CD14-positive monocyte (primary cell): ENCODE measurements at regions not wholly inside any gene's neighbourhood (a gene's known extent, or its start where the extent isn't known, plus 50 kb on each side); places are given as distances from the start of the nearest gene placed in this dataset.

ENCODE experiments used
- DNase-seq, 3 donors: peaks; one replicate each; pipeline ENCODE4 v3.0.0-alpha.2; 2011 to 2022
- H2AFZ ChIP-seq: 2 replicates; pipeline ENCODE4 v1.6.0; 2012; ENCODE audit warnings: mild to moderate bottlenecking, low read depth, low read length, inconsistent platforms; ENCODE audit not compliant: insufficient read depth, poor library complexity, severe bottlenecking
- H3K27ac ChIP-seq, 2 donors: 1 replicate in 1 of 2; 2 replicates in 1 of 2; pipeline ENCODE4 v1.5.1; 2012 to 2013; ENCODE audit warnings: low read length in 2 of 2, control low read depth in 1 of 2, inconsistent platforms in 1 of 2, low read depth in 1 of 2, mild to moderate bottlenecking in 1 of 2
- H3K27me3 ChIP-seq, 2 donors: one replicate each; pipeline versions ENCODE4 v1.6.0 to v1.6.1; 2011 to 2013; ENCODE audit warnings: low read length in 2 of 2; ENCODE audit not compliant: control insufficient read depth in 2 of 2, insufficient read depth in 2 of 2
- H3K36me3 ChIP-seq, 2 donors: replicated peaks in 1 of 2; 1 replicate in 1 of 2; 2 replicates in 1 of 2; pipeline versions ENCODE4 v1.5.1 to v1.6.1; 2012 to 2013; ENCODE audit warnings: low read length in 2 of 2, control low read depth in 1 of 2, inconsistent platforms in 1 of 2, mild to moderate bottlenecking in 1 of 2; ENCODE audit not compliant: insufficient read depth in 2 of 2, control insufficient read depth in 1 of 2
- H3K4me1 ChIP-seq, 2 donors: 1 replicate in 1 of 2; 2 replicates in 1 of 2; pipeline versions ENCODE4 v1.5.1 to v1.6.1; 2012 to 2013; ENCODE audit warnings: low read length in 2 of 2, control low read depth in 1 of 2, inconsistent platforms in 1 of 2, mild to moderate bottlenecking in 1 of 2, moderate library complexity in 1 of 2; ENCODE audit not compliant: insufficient read depth in 2 of 2, control insufficient read depth in 1 of 2
- H3K4me2 ChIP-seq: replicated peaks from 2 replicates; pipeline ENCODE3; 2012; ENCODE audit warnings: low read length, moderate library complexity, mild to moderate bottlenecking; ENCODE audit not compliant: poor library complexity, severe bottlenecking; ENCODE audit errors: extremely low read depth
- H3K4me3 ChIP-seq, 3 experiments: fragments of 200-600 bp in 1 of 3; sonication (generic) in 1 of 3; replicated peaks in 1 of 3; 1 replicate in 2 of 3; 2 replicates in 1 of 3; pipeline ENCODE4 v1.5.1; 2011 to 2013; ENCODE audit warnings: low read length in 3 of 3, mild to moderate bottlenecking in 3 of 3, control low read depth in 2 of 3, low read depth in 2 of 3, inconsistent platforms in 1 of 3, moderate library complexity in 1 of 3
- H3K79me2 ChIP-seq: 2 replicates; pipeline ENCODE4 v1.6.0; 2012; ENCODE audit warnings: mild to moderate bottlenecking, control low read depth, inconsistent platforms, low read length, moderate library complexity; ENCODE audit not compliant: insufficient read depth
- H3K9ac ChIP-seq: 2 replicates; pipeline ENCODE4 v1.6.0; 2017; ENCODE audit warnings: low read length, mild to moderate bottlenecking; ENCODE audit not compliant: insufficient read depth, poor library complexity, severe bottlenecking
- H3K9me3 ChIP-seq, 2 donors: replicated peaks in 1 of 2; 1 replicate in 1 of 2; 2 replicates in 1 of 2; pipeline versions ENCODE4 v1.5.1 to v1.6.1; 2012 to 2013; ENCODE audit warnings: low read length in 2 of 2, control low read depth in 1 of 2; ENCODE audit not compliant: control insufficient read depth in 1 of 2, insufficient read depth in 1 of 2
- H4K20me1 ChIP-seq: 2 replicates; pipeline ENCODE4 v1.6.0; 2012; ENCODE audit warnings: mild to moderate bottlenecking, low read length, control low read depth, moderate library complexity; ENCODE audit not compliant: insufficient read depth
- H3K27ac Mint-ChIP-seq, 7 donors: one replicate each; pipeline ENCODE4 v1.8.0; 2020; ENCODE audit warnings: mild to moderate bottlenecking in 7 of 7, mixed read lengths in 7 of 7, moderate library complexity in 6 of 7, inconsistent platforms in 2 of 7
- H3K27me3 Mint-ChIP-seq, 3 donors: one replicate each; pipeline ENCODE4 v1.8.0; 2021 to 2022; ENCODE audit warnings: low read depth in 3 of 3, mild to moderate bottlenecking in 3 of 3, mixed read lengths in 3 of 3, moderate library complexity in 3 of 3, inconsistent platforms in 1 of 3
- H3K36me3 Mint-ChIP-seq, 2 donors: one replicate each; pipeline ENCODE4 v1.8.0; 2020; ENCODE audit warnings: mixed read lengths in 2 of 2, inconsistent platforms in 1 of 2, mild to moderate bottlenecking in 1 of 2
- H3K4me1 Mint-ChIP-seq: one replicate; pipeline ENCODE4 v1.8.0; 2020; ENCODE audit warnings: mild to moderate bottlenecking, mixed read lengths
- H3K4me3 Mint-ChIP-seq, 2 donors: one replicate each; pipeline ENCODE4 v1.8.0; 2020; ENCODE audit warnings: mild to moderate bottlenecking in 2 of 2, mixed read lengths in 2 of 2, moderate library complexity in 1 of 2
- H3K9me3 Mint-ChIP-seq, 7 donors: one replicate each; pipeline ENCODE4 v1.8.0; 2020 to 2022; ENCODE audit warnings: mixed read lengths in 7 of 7, mild to moderate bottlenecking in 6 of 7, moderate library complexity in 6 of 7, inconsistent platforms in 2 of 7
- CTCF ChIP-seq: fragments of 200-600 bp; IDR thresholded peaks from one replicate; pipeline ENCODE4 v1.8.0; 2022; ENCODE audit warnings: antibody characterized with exemption, mild to moderate bottlenecking
- WGBS: methylation state at CpG from one replicate; pipeline ENCODE4 v1.1.5; 2013; ENCODE audit warnings: missing lambda C conversion rate; ENCODE audit not compliant: insufficient coverage; 5-methylcytosine and 5-hydroxymethylcytosine counted together
- intact Hi-C, 2 donors: fragments of 100-400 bp; cut with micrococcal nuclease; formaldehyde crosslinking; loops; one replicate each; pipeline versions ENCODE4 v1.15.0 to v1.15.1; 2023

GRCh38 chr12:16863742-16864141, 257.8 kb upstream of the LMO3 start:
- no peaks in the 10 kb centered on the region for H3K27me3 Mint-ChIP-seq
- no peaks in the 10 kb centered on the region for H3K36me3 Mint-ChIP-seq
- intact Hi-C loops = no loop called here
- Histone ChIP-seq H3K4me2 (no peak overlapping the region), H3K27me3 (no peaks in the 10 kb centered on the region), H3K9ac (no peak overlapping the region), H3K36me3 (no peaks in the 10 kb centered on the region), H4K20me1 (no peaks in the 10 kb centered on the region), H3K27ac (no peak overlapping the region), H3K79me2 (no peaks in the 10 kb centered on the region), H3K4me1 (no peaks in the 10 kb centered on the region), H3K9me3 (peaks cover 0 to 2% of the 10 kb centered on the region in 2 donors), H2AFZ (no peak overlapping the region), H3K4me3 (no peak overlapping the region)
- H3K4me1 Mint-ChIP-seq = no peaks in the 10 kb centered on the region
- TF ChIP-seq CTCF = no peak
- H3K9me3 Mint-ChIP-seq = peaks cover 0 to 4% (median 0%) of the 10 kb centered on the region in 7 donors
- no peak overlapping the region for H3K4me3 Mint-ChIP-seq
- no peak overlapping the region for H3K27ac Mint-ChIP-seq
- no peak for DNase-seq

- no peaks in the 10 kb centered on the region for H3K4me1 ChIP-seq
- Mint-ChIP-seq H3K27ac (no peak overlapping the region), H3K27me3 (no peaks in the 10 kb centered on the region), H3K9me3 (peaks cover 0 to 4% (median 0%) of the 10 kb centered on the region in 7 donors), H3K36me3 (no peaks in the 10 kb centered on the region), H3K4me1 (no peaks in the 10 kb centered on the region), H3K4me3 (no peak overlapping the region)
- H3K4me3 ChIP-seq = no peak overlapping the region
- H3K27me3 ChIP-seq = no peaks in the 10 kb centered on the region
- H2AFZ ChIP-seq = no peak overlapping the region
- no CpG with 5 or more reads among the region's 1 CpG for WGBS
- no peaks in the 10 kb centered on the region for H3K79me2 ChIP-seq
- H3K9me3 ChIP-seq = no peaks in the 10 kb centered on the region
- H3K9ac ChIP-seq = no peak overlapping the region
- H4K20me1 ChIP-seq = no peaks in the 10 kb centered on the region
- H3K4me2 ChIP-seq = no peak overlapping the region
- no peaks in the 10 kb centered on the region for H3K36me3 ChIP-seq
- TF ChIP-seq CTCF = no peak
- intact Hi-C loops = no loop called here
- H3K27ac ChIP-seq = no peak overlapping the region
- no peak for DNase-seq
These were observed 251.5 kb upstream of the LMO3 start for GRCh38 chr12:16857456-16857923.
